ENCODE measurements at regions not wholly inside any gene's neighbourhood (a gene's known extent, or its start where the extent isn't known, plus 50 kb on each side); places are given as distances from the start of the nearest gene placed in this dataset.

DNA sequence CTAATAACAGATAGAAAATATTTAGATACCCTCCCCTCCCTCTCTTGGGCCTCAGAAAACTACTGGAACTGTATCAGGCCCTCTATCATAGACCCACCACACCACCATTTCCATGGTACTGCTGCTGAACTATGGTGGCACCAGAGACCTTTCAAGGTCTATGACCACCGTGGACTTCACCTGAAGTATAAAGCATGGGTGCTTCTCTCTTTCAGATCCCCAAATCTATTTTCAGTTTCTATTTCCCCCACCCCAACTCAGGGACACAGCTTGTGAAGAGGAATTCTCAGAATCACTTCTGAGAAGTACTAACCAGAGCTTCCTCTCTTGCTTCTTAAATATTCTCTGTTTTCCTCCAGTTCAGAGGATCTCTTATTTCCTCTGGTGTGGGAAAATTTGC is 840.8 kb upstream of the HTR2C start:
- Histone ChIP-seq H3K9me2 (ENCODE audit: insufficient read depth) (no peaks in the 10 kb centered on the region), H3K4me3 (no peak overlapping the region), H3K36me3 (ENCODE audit: insufficient read depth) (no peaks in the 10 kb centered on the region), H4K20me1 (replicated peaks; ENCODE audit: insufficient read depth) (no peaks in the 10 kb centered on the region), H3K27ac (ENCODE audit: low read depth) (no peak overlapping the region), H3K79me2 (replicated peaks; ENCODE audit: insufficient read depth) (no peaks in the 10 kb centered on the region), H2AFZ (no peak overlapping the region), H3K4me2 (no peak overlapping the region), H3K4me1 (ENCODE audit: insufficient read depth) (no peaks in the 10 kb centered on the region), H3F3A (replicated peaks; ENCODE audit: low read depth) (no peaks in the 10 kb centered on the region), H3K27me3 (ENCODE audit: insufficient read depth) (no peaks in the 10 kb centered on the region)
- Mint-ChIP-seq H3K4me3 (no peak overlapping the region), H3K27ac (no peak overlapping the region), H3K36me3 (ENCODE audit: low read depth) (no peaks in the 10 kb centered on the region), H3K9me3 (no peaks in the 10 kb centered on the region), H3K4me1 (peaks cover 2% of the 10 kb centered on the region; the same call in 1 of the 3 replicates), H3K27me3 (ENCODE audit: insufficient read depth, low read depth, poor library complexity) (no peaks in the 10 kb centered on the region)
- ATAC-seq: no peak
- no peak for TF ChIP-seq POLR2AphosphoS5 (IDR thresholded peaks at IDR 0.05; ENCODE audit: low read depth)
- TF ChIP-seq, protein P1, sequence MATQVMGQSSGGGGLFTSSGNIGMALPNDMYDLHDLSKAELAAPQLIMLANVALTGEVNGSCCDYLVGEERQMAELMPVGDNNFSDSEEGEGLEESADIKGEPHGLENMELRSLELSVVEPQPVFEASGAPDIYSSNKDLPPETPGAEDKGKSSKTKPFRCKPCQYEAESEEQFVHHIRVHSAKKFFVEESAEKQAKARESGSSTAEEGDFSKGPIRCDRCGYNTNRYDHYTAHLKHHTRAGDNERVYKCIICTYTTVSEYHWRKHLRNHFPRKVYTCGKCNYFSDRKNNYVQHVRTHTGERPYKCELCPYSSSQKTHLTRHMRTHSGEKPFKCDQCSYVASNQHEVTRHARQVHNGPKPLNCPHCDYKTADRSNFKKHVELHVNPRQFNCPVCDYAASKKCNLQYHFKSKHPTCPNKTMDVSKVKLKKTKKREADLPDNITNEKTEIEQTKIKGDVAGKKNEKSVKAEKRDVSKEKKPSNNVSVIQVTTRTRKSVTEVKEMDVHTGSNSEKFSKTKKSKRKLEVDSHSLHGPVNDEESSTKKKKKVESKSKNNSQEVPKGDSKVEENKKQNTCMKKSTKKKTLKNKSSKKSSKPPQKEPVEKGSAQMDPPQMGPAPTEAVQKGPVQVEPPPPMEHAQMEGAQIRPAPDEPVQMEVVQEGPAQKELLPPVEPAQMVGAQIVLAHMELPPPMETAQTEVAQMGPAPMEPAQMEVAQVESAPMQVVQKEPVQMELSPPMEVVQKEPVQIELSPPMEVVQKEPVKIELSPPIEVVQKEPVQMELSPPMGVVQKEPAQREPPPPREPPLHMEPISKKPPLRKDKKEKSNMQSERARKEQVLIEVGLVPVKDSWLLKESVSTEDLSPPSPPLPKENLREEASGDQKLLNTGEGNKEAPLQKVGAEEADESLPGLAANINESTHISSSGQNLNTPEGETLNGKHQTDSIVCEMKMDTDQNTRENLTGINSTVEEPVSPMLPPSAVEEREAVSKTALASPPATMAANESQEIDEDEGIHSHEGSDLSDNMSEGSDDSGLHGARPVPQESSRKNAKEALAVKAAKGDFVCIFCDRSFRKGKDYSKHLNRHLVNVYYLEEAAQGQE (IDR thresholded peaks at IDR 0.05; ENCODE audit: unreplicated experiment): no peak
- TF ChIP-seq, protein P2, sequence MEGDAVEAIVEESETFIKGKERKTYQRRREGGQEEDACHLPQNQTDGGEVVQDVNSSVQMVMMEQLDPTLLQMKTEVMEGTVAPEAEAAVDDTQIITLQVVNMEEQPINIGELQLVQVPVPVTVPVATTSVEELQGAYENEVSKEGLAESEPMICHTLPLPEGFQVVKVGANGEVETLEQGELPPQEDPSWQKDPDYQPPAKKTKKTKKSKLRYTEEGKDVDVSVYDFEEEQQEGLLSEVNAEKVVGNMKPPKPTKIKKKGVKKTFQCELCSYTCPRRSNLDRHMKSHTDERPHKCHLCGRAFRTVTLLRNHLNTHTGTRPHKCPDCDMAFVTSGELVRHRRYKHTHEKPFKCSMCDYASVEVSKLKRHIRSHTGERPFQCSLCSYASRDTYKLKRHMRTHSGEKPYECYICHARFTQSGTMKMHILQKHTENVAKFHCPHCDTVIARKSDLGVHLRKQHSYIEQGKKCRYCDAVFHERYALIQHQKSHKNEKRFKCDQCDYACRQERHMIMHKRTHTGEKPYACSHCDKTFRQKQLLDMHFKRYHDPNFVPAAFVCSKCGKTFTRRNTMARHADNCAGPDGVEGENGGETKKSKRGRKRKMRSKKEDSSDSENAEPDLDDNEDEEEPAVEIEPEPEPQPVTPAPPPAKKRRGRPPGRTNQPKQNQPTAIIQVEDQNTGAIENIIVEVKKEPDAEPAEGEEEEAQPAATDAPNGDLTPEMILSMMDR (conservative IDR thresholded peaks at IDR 0.05; ENCODE audit: low read depth in 2 of 2): no peak
- TF ChIP-seq, protein P3, sequence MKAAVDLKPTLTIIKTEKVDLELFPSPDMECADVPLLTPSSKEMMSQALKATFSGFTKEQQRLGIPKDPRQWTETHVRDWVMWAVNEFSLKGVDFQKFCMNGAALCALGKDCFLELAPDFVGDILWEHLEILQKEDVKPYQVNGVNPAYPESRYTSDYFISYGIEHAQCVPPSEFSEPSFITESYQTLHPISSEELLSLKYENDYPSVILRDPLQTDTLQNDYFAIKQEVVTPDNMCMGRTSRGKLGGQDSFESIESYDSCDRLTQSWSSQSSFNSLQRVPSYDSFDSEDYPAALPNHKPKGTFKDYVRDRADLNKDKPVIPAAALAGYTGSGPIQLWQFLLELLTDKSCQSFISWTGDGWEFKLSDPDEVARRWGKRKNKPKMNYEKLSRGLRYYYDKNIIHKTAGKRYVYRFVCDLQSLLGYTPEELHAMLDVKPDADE (IDR thresholded peaks at IDR 0.05): no peak
- TF ChIP-seq ZNF114 (CRISPR knock-in tag; IDR thresholded peaks at IDR 0.05): no peak
- no peak for TF ChIP-seq EZH2 (IDR thresholded peaks at IDR 0.05; ENCODE audit: low read depth, unreplicated experiment)
- TF ChIP-seq, protein P4, sequence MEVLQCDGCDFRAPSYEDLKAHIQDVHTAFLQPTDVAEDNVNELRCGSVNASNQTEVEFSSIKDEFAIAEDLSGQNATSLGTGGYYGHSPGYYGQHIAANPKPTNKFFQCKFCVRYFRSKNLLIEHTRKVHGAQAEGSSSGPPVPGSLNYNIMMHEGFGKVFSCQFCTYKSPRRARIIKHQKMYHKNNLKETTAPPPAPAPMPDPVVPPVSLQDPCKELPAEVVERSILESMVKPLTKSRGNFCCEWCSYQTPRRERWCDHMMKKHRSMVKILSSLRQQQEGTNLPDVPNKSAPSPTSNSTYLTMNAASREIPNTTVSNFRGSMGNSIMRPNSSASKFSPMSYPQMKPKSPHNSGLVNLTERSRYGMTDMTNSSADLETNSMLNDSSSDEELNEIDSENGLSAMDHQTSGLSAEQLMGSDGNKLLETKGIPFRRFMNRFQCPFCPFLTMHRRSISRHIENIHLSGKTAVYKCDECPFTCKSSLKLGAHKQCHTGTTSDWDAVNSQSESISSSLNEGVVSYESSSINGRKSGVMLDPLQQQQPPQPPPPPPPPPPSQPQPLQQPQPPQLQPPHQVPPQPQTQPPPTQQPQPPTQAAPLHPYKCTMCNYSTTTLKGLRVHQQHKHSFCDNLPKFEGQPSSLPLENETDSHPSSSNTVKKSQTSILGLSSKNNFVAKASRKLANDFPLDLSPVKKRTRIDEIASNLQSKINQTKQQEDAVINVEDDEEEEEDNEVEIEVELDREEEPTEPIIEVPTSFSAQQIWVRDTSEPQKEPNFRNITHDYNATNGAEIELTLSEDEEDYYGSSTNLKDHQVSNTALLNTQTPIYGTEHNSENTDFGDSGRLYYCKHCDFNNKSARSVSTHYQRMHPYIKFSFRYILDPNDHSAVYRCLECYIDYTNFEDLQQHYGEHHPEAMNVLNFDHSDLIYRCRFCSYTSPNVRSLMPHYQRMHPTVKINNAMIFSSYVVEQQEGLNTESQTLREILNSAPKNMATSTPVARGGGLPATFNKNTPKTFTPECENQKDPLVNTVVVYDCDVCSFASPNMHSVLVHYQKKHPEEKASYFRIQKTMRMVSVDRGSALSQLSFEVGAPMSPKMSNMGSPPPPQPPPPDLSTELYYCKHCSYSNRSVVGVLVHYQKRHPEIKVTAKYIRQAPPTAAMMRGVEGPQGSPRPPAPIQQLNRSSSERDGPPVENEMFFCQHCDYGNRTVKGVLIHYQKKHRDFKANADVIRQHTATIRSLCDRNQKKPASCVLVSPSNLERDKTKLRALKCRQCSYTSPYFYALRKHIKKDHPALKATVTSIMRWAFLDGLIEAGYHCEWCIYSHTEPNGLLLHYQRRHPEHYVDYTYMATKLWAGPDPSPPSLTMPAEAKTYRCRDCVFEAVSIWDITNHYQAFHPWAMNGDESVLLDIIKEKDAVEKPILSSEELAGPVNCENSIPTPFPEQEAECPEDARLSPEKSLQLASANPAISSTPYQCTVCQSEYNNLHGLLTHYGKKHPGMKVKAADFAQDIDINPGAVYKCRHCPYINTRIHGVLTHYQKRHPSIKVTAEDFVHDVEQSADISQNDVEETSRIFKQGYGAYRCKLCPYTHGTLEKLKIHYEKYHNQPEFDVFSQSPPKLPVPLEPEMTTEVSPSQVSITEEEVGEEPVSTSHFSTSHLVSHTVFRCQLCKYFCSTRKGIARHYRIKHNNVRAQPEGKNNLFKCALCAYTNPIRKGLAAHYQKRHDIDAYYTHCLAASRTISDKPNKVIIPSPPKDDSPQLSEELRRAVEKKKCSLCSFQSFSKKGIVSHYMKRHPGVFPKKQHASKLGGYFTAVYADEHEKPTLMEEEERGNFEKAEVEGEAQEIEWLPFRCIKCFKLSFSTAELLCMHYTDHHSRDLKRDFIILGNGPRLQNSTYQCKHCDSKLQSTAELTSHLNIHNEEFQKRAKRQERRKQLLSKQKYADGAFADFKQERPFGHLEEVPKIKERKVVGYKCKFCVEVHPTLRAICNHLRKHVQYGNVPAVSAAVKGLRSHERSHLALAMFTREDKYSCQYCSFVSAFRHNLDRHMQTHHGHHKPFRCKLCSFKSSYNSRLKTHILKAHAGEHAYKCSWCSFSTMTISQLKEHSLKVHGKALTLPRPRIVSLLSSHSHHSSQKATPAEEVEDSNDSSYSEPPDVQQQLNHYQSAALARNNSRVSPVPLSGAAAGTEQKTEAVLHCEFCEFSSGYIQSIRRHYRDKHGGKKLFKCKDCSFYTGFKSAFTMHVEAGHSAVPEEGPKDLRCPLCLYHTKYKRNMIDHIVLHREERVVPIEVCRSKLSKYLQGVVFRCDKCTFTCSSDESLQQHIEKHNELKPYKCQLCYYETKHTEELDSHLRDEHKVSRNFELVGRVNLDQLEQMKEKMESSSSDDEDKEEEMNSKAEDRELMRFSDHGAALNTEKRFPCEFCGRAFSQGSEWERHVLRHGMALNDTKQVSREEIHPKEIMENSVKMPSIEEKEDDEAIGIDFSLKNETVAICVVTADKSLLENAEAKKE (CRISPR knock-in tag; IDR thresholded peaks at IDR 0.05): no peak
- no peak for TF ChIP-seq STAT1 (IDR thresholded peaks at IDR 0.05; ENCODE audit: unreplicated experiment)
- no peak for TF ChIP-seq NANOG (IDR thresholded peaks at IDR 0.05; ENCODE audit: borderline replicate concordance)
- TF ChIP-seq EZH2phosphoT487 (IDR thresholded peaks at IDR 0.05; ENCODE audit: unreplicated experiment): no peak
- TF ChIP-seq ZNF331 (CRISPR knock-in tag; IDR thresholded peaks at IDR 0.05; ENCODE audit: low read depth): no peak
- no peak for TF ChIP-seq JUNB (IDR thresholded peaks at IDR 0.05; ENCODE audit: unreplicated experiment)
- no peak for TF ChIP-seq CREB1 (CRISPR knock-in tag; IDR thresholded peaks at IDR 0.05; ENCODE audit: low read depth)
- DNase-seq (ENCODE audit: low spot score): no peak

Measured in GM23338 (cell line).